ENCODE measurements at regions not wholly inside any gene's neighbourhood (a gene's known extent, or its start where the extent isn't known, plus 50 kb on each side); places are given as distances from the start of the nearest gene placed in this dataset.

DNA sequence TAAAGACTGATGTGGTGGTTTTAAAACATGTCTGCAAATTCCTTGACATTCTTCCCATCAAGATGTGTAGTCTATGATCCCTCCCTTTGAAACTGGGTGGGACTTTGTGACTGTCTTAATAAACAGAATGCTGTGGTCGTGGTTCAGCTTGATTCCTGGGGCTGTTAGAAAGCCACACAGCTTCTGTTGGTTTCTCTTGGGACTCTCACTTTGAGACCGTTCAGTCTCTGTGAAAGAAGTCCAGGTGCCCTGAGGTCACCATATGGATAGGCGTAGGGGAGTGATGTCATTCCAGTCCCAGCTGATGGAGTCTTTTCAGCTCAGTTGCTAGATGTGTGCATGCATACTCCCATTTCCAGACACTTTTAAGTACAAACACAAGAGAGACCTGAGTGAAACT is 216.6 kb downstream of the KDR start:
- Mint-ChIP-seq H3K4me1 (ENCODE audit: low read depth, unreplicated experiment) (peaks cover 6% of the 10 kb centered on the region), H3K4me3 (ENCODE audit: unreplicated experiment) (no peak overlapping the region), H3K36me3 (ENCODE audit: unreplicated experiment) (no peaks in the 10 kb centered on the region), H3K27me3 (ENCODE audit: unreplicated experiment) (no peaks in the 10 kb centered on the region), H3K27ac (ENCODE audit: unreplicated experiment) (peak overlapping the region; percentile 48), H3K9me3 (ENCODE audit: unreplicated experiment) (peaks cover 6% of the 10 kb centered on the region)
- DNase-seq: peak; percentile 24
- TF ChIP-seq, protein P1, sequence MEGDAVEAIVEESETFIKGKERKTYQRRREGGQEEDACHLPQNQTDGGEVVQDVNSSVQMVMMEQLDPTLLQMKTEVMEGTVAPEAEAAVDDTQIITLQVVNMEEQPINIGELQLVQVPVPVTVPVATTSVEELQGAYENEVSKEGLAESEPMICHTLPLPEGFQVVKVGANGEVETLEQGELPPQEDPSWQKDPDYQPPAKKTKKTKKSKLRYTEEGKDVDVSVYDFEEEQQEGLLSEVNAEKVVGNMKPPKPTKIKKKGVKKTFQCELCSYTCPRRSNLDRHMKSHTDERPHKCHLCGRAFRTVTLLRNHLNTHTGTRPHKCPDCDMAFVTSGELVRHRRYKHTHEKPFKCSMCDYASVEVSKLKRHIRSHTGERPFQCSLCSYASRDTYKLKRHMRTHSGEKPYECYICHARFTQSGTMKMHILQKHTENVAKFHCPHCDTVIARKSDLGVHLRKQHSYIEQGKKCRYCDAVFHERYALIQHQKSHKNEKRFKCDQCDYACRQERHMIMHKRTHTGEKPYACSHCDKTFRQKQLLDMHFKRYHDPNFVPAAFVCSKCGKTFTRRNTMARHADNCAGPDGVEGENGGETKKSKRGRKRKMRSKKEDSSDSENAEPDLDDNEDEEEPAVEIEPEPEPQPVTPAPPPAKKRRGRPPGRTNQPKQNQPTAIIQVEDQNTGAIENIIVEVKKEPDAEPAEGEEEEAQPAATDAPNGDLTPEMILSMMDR (IDR thresholded peaks at IDR 0.05; ENCODE audit: partially characterized antibody, unreplicated experiment): no peak

DNA sequence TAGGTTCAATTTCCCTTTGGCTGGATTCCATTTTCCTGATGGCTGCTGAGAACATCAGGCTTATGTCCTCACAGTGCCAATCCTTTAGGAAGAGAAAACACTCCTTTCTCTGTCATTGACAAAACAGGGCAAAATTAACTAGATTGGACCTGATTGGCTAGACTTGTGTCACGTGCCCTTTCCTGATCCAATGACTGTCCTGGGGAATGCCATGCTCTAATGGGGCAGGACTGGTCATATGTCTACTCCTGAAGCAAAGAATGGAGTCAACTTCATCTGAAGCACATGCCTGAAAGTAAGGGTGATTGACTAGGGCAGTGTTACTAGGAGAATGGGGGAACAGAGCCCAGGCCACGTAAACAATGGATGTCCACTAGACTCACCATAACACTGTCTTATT is 220.4 kb downstream of the KDR start:
- no peak overlapping the region for H3K4me3 Mint-ChIP-seq (ENCODE audit: unreplicated experiment)
- H3K36me3 Mint-ChIP-seq (ENCODE audit: unreplicated experiment): no peaks in the 10 kb centered on the region
- peaks cover 6% of the 10 kb centered on the region for H3K9me3 Mint-ChIP-seq (ENCODE audit: unreplicated experiment)
- peaks cover 6% of the 10 kb centered on the region for H3K4me1 Mint-ChIP-seq (ENCODE audit: low read depth, unreplicated experiment)
- no peak for DNase-seq
- H3K27me3 Mint-ChIP-seq (ENCODE audit: unreplicated experiment): no peaks in the 10 kb centered on the region
- H3K27ac Mint-ChIP-seq (ENCODE audit: unreplicated experiment): no peak overlapping the region
- TF ChIP-seq, protein P1 (IDR thresholded peaks at IDR 0.05; ENCODE audit: partially characterized antibody, unreplicated experiment): no peak

DNA sequence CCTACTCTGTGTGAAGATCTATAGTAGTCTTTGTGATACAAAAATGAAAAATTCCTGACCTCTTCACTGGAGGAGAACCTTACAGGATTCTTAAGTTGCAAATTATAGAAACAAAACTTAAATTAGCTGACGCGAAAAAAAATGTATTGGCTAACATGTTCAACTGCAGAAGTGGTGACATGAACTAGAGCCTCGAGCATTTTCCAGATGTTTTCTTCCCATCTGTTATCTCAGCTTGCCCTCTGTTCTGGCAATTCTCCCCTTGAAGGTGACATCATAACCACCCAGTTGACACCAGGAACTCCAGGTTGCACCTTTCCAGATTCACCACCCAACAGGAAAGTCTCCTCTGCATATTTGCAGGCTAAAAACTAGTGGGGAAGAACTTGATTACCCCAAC is 222.4 kb downstream of the KDR start:
- TF ChIP-seq, protein P1 (IDR thresholded peaks at IDR 0.05; ENCODE audit: partially characterized antibody, unreplicated experiment): no peak
- DNase-seq: no peak
- H3K36me3 Mint-ChIP-seq (ENCODE audit: unreplicated experiment): no peaks in the 10 kb centered on the region
- H3K27ac Mint-ChIP-seq (ENCODE audit: unreplicated experiment): no peak overlapping the region
- H3K4me3 Mint-ChIP-seq (ENCODE audit: unreplicated experiment): no peak overlapping the region
- no peaks in the 10 kb centered on the region for H3K27me3 Mint-ChIP-seq (ENCODE audit: unreplicated experiment)
- H3K4me1 Mint-ChIP-seq (ENCODE audit: low read depth, unreplicated experiment): no peaks in the 10 kb centered on the region
- peaks cover 2% of the 10 kb centered on the region for H3K9me3 Mint-ChIP-seq (ENCODE audit: unreplicated experiment)

DNA sequence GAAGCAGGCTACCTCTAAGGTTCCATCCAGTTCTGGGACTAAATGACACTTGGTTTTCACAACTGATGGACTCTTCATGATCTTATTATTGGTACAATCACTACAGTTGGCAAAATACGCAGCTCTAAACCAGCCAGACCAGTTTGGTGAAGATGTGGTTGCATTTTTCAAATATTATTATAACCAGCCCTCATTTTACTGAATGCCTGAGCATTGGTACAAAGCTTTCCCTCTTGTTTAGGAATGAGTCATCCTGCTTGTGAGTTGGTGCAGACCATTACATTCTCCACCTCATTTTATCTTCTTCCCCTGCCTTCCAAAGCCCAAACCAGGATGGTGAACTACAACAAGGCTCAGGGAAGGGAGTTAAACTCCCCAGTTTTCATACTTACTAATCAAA is 223.1 kb downstream of the KDR start:
- H3K27me3 Mint-ChIP-seq (ENCODE audit: unreplicated experiment): no peaks in the 10 kb centered on the region
- no peaks in the 10 kb centered on the region for H3K4me1 Mint-ChIP-seq (ENCODE audit: low read depth, unreplicated experiment)
- H3K4me3 Mint-ChIP-seq (ENCODE audit: unreplicated experiment): no peak overlapping the region
- TF ChIP-seq, protein P1 (IDR thresholded peaks at IDR 0.05; ENCODE audit: partially characterized antibody, unreplicated experiment): no peak
- H3K9me3 Mint-ChIP-seq (ENCODE audit: unreplicated experiment): no peaks in the 10 kb centered on the region
- no peak for DNase-seq
- H3K27ac Mint-ChIP-seq (ENCODE audit: unreplicated experiment): no peak overlapping the region
- H3K36me3 Mint-ChIP-seq (ENCODE audit: unreplicated experiment): no peaks in the 10 kb centered on the region

DNA sequence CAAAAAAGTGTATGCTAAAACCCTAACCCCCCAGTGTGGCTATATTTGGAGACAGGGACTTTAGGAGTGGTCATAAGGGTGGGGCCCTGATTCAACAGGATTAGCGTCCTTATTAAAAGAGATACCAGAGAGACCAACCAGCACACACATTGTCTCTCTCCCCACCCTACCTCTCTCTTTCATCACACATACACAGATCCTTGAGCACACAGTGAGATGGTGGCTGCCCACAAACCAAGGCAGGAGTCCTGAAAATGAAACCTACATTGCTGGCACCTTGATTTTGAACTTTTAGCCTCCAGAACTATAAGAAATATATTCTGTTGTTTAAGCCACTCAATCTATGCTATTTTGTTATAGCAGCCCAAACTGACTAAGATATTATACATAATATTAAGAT is 224.2 kb downstream of the KDR start:
- Mint-ChIP-seq H3K4me1 (ENCODE audit: low read depth, unreplicated experiment) (no peaks in the 10 kb centered on the region), H3K4me3 (ENCODE audit: unreplicated experiment) (no peak overlapping the region), H3K27ac (ENCODE audit: unreplicated experiment) (no peak overlapping the region), H3K9me3 (ENCODE audit: unreplicated experiment) (no peaks in the 10 kb centered on the region), H3K27me3 (ENCODE audit: unreplicated experiment) (no peaks in the 10 kb centered on the region), H3K36me3 (ENCODE audit: unreplicated experiment) (no peaks in the 10 kb centered on the region)
- DNase-seq: no peak
- TF ChIP-seq, protein P1 (IDR thresholded peaks at IDR 0.05; ENCODE audit: partially characterized antibody, unreplicated experiment): no peak

Measured in glutamatergic neuron (in vitro differentiated cells).